PC-3 (cell line): ENCODE measurements at regions not wholly inside any gene's neighbourhood (a gene's known extent, or its start where the extent isn't known, plus 50 kb on each side); places are given as distances from the start of the nearest gene placed in this dataset.

ENCODE experiments used
- ATAC-seq: fragments of 200-7000 bp; cut with Tn5 transposase; 2 replicates; pipeline ENCODE4 v1.9.1; 2020; ENCODE audit warnings: mild to moderate bottlenecking, moderate library complexity
- BruUV-seq: library from RNA; stranded (reverse); fragments of 400-500 nt; replicated peaks from 2 replicates; lab custom pipeline; 2021; lab: Mats Ljungman, UMichigan
- CTCF ChIA-PET: fragments of 300-600 bp; sonication (Branson Sonifier 250); formaldehyde crosslinking; loops from one replicate; lab custom pipeline; 2022; ENCODE audit warnings: antibody characterized with exemption; lab: Charles Lee
- POLR2A ChIA-PET: fragments of 300-600 bp; sonication (Branson Sonifier 250); formaldehyde crosslinking; loops from one replicate; lab custom pipeline; 2022; ENCODE audit warnings: antibody characterized with exemption; ENCODE audit not compliant: unreplicated experiment; lab: Charles Lee
- DNase-seq: peaks from one replicate; pipeline ENCODE4 v3.0.0-alpha.2; 2015
- H2AFZ ChIP-seq: fragments of 300-600 bp; sonication (generic); 2 replicates; pipeline ENCODE4 v1.6.0; 2016; ENCODE audit warnings: antibody characterized with exemption, low read length
- H3F3A ChIP-seq: fragments of 300-600 bp; sonication (generic); one replicate; pipeline ENCODE4 v1.6.0; 2017; ENCODE audit warnings: antibody characterized with exemption, low read length, control low read depth, mild to moderate bottlenecking; ENCODE audit not compliant: unreplicated experiment
- H3K27ac ChIP-seq: fragments of 300-600 bp; sonication (generic); 2 replicates; pipeline ENCODE4 v1.5.1; 2016; ENCODE audit warnings: mild to moderate bottlenecking, low read length
- H3K27me3 ChIP-seq: fragments of 300-600 bp; sonication (generic); 2 replicates; pipeline ENCODE4 v1.6.1; 2016; ENCODE audit warnings: low read length, mixed read lengths
- H3K36me3 ChIP-seq: fragments of 300-600 bp; sonication (generic); 2 replicates; pipeline ENCODE4 v1.6.1; 2016; ENCODE audit warnings: low read depth, mixed run types, low read length, mixed read lengths
- H3K4me1 ChIP-seq: fragments of 300-600 bp; sonication (generic); 2 replicates; pipeline ENCODE4 v1.5.1; 2016; ENCODE audit warnings: low read length; ENCODE audit not compliant: insufficient read depth
- H3K4me2 ChIP-seq: fragments of 300-600 bp; sonication (generic); 2 replicates; pipeline ENCODE4 v1.6.0; 2016; ENCODE audit warnings: low read length
- H3K4me3 ChIP-seq: fragments of 300-600 bp; sonication (generic); 2 replicates; pipeline ENCODE4 v1.5.1; 2016; ENCODE audit warnings: mild to moderate bottlenecking, low read length, mixed read lengths
- H3K79me2 ChIP-seq: fragments of 300-600 bp; sonication (generic); 2 replicates; pipeline ENCODE4 v1.6.1; 2017; ENCODE audit warnings: low read length, mixed read lengths
- H3K9ac ChIP-seq: fragments of 300-600 bp; sonication (generic); 2 replicates; pipeline ENCODE4 v1.6.0; 2016; ENCODE audit warnings: mild to moderate bottlenecking, low read length
- H3K9me2 ChIP-seq: fragments of 300-600 bp; sonication (generic); replicated peaks from 2 replicates; pipeline ENCODE4 v1.6.1; 2016; ENCODE audit warnings: mixed run types, low read length, mixed read lengths
- H3K9me3 ChIP-seq: fragments of 300-600 bp; sonication (generic); 2 replicates; pipeline ENCODE4 v1.6.1; 2016; ENCODE audit warnings: low read length, mixed read lengths
- H4K20me1 ChIP-seq: fragments of 300-600 bp; sonication (generic); 2 replicates; pipeline ENCODE4 v1.6.1; 2016; ENCODE audit warnings: low read length, mixed read lengths
- CTCF ChIP-seq: fragments of 300-600 bp; sonication (generic); conservative IDR thresholded peaks from 2 replicates; pipeline ENCODE4 v1.5.1; 2017; ENCODE audit warnings: antibody characterized with exemption, low read depth, mild to moderate bottlenecking, low read length
- EZH2 ChIP-seq: fragments of 300-600 bp; sonication (generic); IDR thresholded peaks from one replicate; pipeline ENCODE4 v1.6.1; 2017; ENCODE audit warnings: antibody characterized with exemption, mild to moderate bottlenecking, low read length; ENCODE audit not compliant: unreplicated experiment
- EZH2phosphoT487 ChIP-seq: fragments of 300-600 bp; sonication (generic); IDR thresholded peaks from 2 replicates; pipeline ENCODE4 v1.6.1; 2018; ENCODE audit warnings: mild to moderate bottlenecking, antibody characterized with exemption, low read length, borderline replicate concordance
- intact Hi-C: fragments of 100-400 bp; cut with micrococcal nuclease; formaldehyde crosslinking; loops from 2 replicates; pipeline ENCODE4 v1.9.0; 2023

GRCh38 chr11:127491589-127491988 is 491.0 kb upstream of the KIRREL3 start:
- H3K9me3 ChIP-seq = peaks cover 7% of the 10 kb centered on the region
- H3K4me2 ChIP-seq = no peak overlapping the region
- no peak for TF ChIP-seq EZH2
- no peak for TF ChIP-seq EZH2phosphoT487
- TF ChIP-seq CTCF = no peak
- no peaks in the 10 kb centered on the region for H3K79me2 ChIP-seq
- ChIA-PET CTCF (no interaction called here), POLR2A (no interaction called here)
- DNase-seq (no peak), ATAC-seq (no peak)
- no peaks in the 10 kb centered on the region for H3K9me2 ChIP-seq
- intact Hi-C loops = no loop called here
- BruUV-seq = no TSS peak
- H3K27ac ChIP-seq = no peak overlapping the region
- H2AFZ ChIP-seq = no peak overlapping the region
- no peaks in the 10 kb centered on the region for H3K36me3 ChIP-seq
- H3K9ac ChIP-seq = no peak overlapping the region
- no peaks in the 10 kb centered on the region for H3K4me1 ChIP-seq
- no peaks in the 10 kb centered on the region for H3F3A ChIP-seq
- peaks cover 12% of the 10 kb centered on the region; the same call in 1 of the 2 replicates for H3K27me3 ChIP-seq
- H4K20me1 ChIP-seq = no peaks in the 10 kb centered on the region
- H3K4me3 ChIP-seq = no peak overlapping the region

DNA sequence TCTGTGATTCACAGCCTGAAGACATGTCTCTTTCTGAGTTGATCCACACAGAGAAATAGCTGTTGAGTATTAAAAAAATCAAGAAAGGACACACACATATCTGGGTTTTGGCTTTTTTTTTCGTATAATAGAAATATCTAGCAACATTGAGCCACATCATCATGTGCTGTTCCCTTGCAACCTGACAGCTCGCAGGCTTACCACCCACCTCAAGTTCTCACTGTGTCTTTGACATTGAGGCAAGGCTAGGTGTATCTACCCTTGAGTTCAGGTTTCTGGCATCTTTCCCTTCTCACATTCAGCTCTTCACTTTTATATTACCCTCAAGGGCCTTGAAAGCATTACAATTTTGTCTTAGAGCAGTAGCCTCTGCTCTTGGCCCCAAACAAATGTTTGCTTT is 490.3 kb upstream of the KIRREL3 start:
- no peaks in the 10 kb centered on the region for H3K36me3 ChIP-seq
- no TSS peak for BruUV-seq
- no peak for TF ChIP-seq EZH2phosphoT487
- no peak for TF ChIP-seq CTCF
- TF ChIP-seq EZH2 = no peak
- POLR2A ChIA-PET = no interaction called here
- H3K4me2 ChIP-seq = no peak overlapping the region
- peaks cover 5% of the 10 kb centered on the region; the same call in 1 of the 2 replicates for H3K27me3 ChIP-seq
- no peaks in the 10 kb centered on the region for H3F3A ChIP-seq
- intact Hi-C loops = no loop called here
- no peaks in the 10 kb centered on the region for H3K9me2 ChIP-seq
- H3K4me1 ChIP-seq = no peaks in the 10 kb centered on the region
- no peak overlapping the region for H2AFZ ChIP-seq
- no peaks in the 10 kb centered on the region for H4K20me1 ChIP-seq
- DNase-seq (no peak), ATAC-seq (no peak)
- peaks cover 7% of the 10 kb centered on the region for H3K9me3 ChIP-seq
- no peak overlapping the region for H3K4me3 ChIP-seq
- no peak overlapping the region for H3K27ac ChIP-seq
- CTCF ChIA-PET = no interaction called here
- H3K9ac ChIP-seq = no peak overlapping the region
- H3K79me2 ChIP-seq = no peaks in the 10 kb centered on the region

DNA sequence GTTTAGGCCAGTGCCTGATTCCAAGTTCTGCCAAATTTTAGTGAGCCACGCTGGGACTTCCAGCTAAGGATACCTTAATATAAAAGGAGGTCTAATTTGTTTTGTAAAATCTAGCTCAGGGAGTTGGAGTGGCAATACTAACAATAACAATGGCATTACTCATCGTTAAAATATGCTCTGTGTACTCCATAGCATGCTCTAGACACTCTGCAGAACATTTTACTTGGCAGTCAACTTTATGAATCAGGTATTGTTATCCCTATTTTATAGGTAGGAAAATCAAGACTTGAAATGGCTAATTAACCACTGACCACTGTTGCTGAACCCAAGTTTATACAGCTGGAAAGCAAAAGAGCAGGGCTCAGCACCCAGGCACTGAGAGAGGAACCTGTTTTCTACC is 485.0 kb upstream of the KIRREL3 start:
- Histone ChIP-seq H3K27me3 (no peaks in the 10 kb centered on the region), H3K4me3 (no peak overlapping the region), H3K36me3 (no peaks in the 10 kb centered on the region), H3K4me1 (no peaks in the 10 kb centered on the region), H2AFZ (no peak overlapping the region), H3K9ac (no peak overlapping the region), H3F3A (no peaks in the 10 kb centered on the region), H3K27ac (no peak overlapping the region), H3K4me2 (no peak overlapping the region), H3K9me3 (peaks cover 13% of the 10 kb centered on the region), H4K20me1 (no peaks in the 10 kb centered on the region), H3K9me2 (no peaks in the 10 kb centered on the region), H3K79me2 (no peaks in the 10 kb centered on the region)
- BruUV-seq = no TSS peak
- TF ChIP-seq EZH2 (no peak), CTCF (no peak)
- POLR2A ChIA-PET = no interaction called here
- DNase-seq (peak; percentile 46), ATAC-seq (no peak)
- intact Hi-C loops = no loop called here
- CTCF ChIA-PET = no interaction called here
